Gastrocnemius medialis (tissue), 4 donors: ENCODE measurements at regions not wholly inside any gene's neighbourhood (a gene's known extent, or its start where the extent isn't known, plus 50 kb on each side); places are given as distances from the start of the nearest gene placed in this dataset.

Experiments used
- CTCF ChIP-seq, 5 experiments: fragments of 450-650 bp in 3 of 5; fragments of 200-600 bp in 2 of 5; sonication (generic) in 2 of 5; IDR thresholded peaks in 4 of 5; conservative IDR thresholded peaks in 1 of 5; 1 replicate in 4 of 5; 2 replicates in 1 of 5; pipeline ENCODE4 v1.5.1; 2016 to 2019; ENCODE audit warnings: antibody characterized with exemption in 5 of 5, mild to moderate bottlenecking in 3 of 5, moderate library complexity in 3 of 5
- POLR2A ChIP-seq, 2 donors: fragments of 450-650 bp; IDR thresholded peaks; one replicate each; pipeline ENCODE4 v1.6.1; 2017; ENCODE audit warnings: antibody characterized with exemption in 2 of 2, mild to moderate bottlenecking in 2 of 2, moderate library complexity in 2 of 2

DNA sequence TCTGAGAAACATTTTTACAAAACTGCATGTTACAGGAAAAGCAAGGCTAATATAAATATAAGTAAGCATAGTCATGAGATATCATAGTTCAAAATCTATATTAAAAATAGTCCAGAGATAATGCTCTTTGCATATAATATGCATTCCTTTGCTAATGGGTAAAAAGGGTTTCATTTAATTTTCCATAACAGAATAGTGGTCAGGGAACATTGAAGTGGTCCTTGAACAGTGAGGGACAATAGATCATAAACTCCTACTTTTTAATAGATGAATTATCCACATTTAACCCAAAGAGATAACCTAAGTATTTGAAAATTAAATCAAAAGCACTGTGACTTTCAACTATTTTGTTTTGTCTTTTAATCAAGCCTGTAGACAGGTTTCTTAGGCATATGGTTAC, 243.1 kb upstream of the ADGRB3 start:
- TF ChIP-seq CTCF (IDR thresholded peaks at IDR 0.05 in 4 of 5, conservative IDR thresholded peaks at IDR 0.05 in 1 of 5) (no peak), POLR2A (IDR thresholded peaks at IDR 0.05) (no peak)
